B cell (primary cell): ENCODE measurements at regions not wholly inside any gene's neighbourhood (a gene's known extent, or its start where the extent isn't known, plus 50 kb on each side); places are given as distances from the start of the nearest gene placed in this dataset.

Experiments
- EZH2 ChIP-seq: IDR thresholded peaks from 2 replicates; pipeline ENCODE4 v1.6.1; 2012; ENCODE audit warnings: borderline replicate concordance, low read depth, mild to moderate bottlenecking, moderate library complexity, low read length; ENCODE audit not compliant: insufficient read depth, poor library complexity, severe bottlenecking
- TF ChIP-seq, protein P1 (sequence below): fragments of 200-600 bp; IDR thresholded peaks from one replicate; pipeline ENCODE4 v1.8.0; 2022; ENCODE audit warnings: antibody characterized with exemption, mild to moderate bottlenecking

DNA sequence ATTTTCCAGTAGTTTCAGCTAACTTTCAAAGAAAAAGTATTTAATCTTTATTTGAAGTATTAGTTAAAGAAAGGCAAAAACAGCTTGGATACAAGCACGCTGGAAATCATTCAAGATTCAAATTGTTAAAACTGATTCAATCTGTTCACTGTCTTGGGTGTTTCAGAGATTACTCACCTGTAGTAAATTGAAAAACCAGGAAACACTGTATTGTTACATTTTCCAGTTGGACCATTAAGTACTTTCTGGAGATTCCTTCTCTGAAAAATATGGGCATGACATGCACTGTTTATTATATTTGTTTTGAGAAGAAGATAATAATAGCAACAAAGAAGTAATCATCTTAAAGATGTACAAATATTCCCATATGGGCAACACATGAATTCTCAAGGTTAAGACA, 196.1 kb downstream of the UBE2E3 start:
- TF ChIP-seq, protein P1, sequence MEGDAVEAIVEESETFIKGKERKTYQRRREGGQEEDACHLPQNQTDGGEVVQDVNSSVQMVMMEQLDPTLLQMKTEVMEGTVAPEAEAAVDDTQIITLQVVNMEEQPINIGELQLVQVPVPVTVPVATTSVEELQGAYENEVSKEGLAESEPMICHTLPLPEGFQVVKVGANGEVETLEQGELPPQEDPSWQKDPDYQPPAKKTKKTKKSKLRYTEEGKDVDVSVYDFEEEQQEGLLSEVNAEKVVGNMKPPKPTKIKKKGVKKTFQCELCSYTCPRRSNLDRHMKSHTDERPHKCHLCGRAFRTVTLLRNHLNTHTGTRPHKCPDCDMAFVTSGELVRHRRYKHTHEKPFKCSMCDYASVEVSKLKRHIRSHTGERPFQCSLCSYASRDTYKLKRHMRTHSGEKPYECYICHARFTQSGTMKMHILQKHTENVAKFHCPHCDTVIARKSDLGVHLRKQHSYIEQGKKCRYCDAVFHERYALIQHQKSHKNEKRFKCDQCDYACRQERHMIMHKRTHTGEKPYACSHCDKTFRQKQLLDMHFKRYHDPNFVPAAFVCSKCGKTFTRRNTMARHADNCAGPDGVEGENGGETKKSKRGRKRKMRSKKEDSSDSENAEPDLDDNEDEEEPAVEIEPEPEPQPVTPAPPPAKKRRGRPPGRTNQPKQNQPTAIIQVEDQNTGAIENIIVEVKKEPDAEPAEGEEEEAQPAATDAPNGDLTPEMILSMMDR, result no peak
- TF ChIP-seq EZH2, result no peak
